ENCODE measurements at regions not wholly inside any gene's neighbourhood (a gene's known extent, or its start where the extent isn't known, plus 50 kb on each side); places are given as distances from the start of the nearest gene placed in this dataset.

DNA sequence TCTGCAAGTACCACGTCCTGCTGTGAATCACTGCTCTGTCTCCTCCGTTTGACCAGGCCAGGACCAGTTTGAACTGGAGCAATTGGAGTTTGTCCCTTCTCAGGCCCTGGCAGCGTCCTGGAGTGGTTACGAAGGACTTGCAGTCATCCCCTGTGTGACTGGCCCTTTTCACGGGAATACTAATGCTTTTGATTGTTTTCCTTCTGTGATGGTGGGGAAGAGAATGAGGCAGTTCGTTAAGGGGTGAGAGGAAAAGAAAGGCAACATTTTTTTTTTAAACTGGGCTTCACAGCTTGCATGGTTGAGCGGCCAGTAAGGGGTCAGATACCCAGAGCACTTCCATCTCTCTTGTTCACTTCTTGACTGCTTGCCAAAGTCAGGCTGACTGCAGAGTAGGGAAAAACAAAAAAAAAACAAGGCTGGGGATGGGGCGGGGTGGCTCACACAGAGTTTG is 153.5 kb upstream of the STK32A start:
- TF ChIP-seq, protein P1, sequence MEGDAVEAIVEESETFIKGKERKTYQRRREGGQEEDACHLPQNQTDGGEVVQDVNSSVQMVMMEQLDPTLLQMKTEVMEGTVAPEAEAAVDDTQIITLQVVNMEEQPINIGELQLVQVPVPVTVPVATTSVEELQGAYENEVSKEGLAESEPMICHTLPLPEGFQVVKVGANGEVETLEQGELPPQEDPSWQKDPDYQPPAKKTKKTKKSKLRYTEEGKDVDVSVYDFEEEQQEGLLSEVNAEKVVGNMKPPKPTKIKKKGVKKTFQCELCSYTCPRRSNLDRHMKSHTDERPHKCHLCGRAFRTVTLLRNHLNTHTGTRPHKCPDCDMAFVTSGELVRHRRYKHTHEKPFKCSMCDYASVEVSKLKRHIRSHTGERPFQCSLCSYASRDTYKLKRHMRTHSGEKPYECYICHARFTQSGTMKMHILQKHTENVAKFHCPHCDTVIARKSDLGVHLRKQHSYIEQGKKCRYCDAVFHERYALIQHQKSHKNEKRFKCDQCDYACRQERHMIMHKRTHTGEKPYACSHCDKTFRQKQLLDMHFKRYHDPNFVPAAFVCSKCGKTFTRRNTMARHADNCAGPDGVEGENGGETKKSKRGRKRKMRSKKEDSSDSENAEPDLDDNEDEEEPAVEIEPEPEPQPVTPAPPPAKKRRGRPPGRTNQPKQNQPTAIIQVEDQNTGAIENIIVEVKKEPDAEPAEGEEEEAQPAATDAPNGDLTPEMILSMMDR (IDR thresholded peaks at IDR 0.05) = no peak
- TF ChIP-seq, protein P2, sequence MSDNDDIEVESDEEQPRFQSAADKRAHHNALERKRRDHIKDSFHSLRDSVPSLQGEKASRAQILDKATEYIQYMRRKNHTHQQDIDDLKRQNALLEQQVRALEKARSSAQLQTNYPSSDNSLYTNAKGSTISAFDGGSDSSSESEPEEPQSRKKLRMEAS (CRISPR knock-in tag; IDR thresholded peaks at IDR 0.05) = no peak
- TF ChIP-seq MXD4 (CRISPR knock-in tag; IDR thresholded peaks at IDR 0.05; ENCODE audit: borderline replicate concordance) (no peak), CBFB (CRISPR knock-in tag; IDR thresholded peaks at IDR 0.05; ENCODE audit: low read depth) (no peak), JUN (CRISPR knock-in tag; IDR thresholded peaks at IDR 0.05) (no peak), KAT7 (CRISPR knock-in tag; IDR thresholded peaks at IDR 0.05; ENCODE audit: borderline replicate concordance) (no peak)
- TF ChIP-seq, protein P3, sequence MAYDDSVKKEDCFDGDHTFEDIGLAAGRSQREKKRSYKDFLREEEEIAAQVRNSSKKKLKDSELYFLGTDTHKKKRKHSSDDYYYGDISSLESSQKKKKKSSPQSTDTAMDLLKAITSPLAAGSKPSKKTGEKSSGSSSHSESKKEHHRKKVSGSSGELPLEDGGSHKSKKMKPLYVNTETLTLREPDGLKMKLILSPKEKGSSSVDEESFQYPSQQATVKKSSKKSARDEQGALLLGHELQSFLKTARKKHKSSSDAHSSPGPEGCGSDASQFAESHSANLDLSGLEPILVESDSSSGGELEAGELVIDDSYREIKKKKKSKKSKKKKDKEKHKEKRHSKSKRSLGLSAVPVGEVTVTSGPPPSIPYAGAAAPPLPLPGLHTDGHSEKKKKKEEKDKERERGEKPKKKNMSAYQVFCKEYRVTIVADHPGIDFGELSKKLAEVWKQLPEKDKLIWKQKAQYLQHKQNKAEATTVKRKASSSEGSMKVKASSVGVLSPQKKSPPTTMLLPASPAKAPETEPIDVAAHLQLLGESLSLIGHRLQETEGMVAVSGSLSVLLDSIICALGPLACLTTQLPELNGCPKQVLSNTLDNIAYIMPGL (CRISPR knock-in tag; IDR thresholded peaks at IDR 0.05) = no peak

Data from WTC11 (cell line).